Thyroid gland (tissue), 4 donors: ENCODE measurements at regions not wholly inside any gene's neighbourhood (a gene's known extent, or its start where the extent isn't known, plus 50 kb on each side); places are given as distances from the start of the nearest gene placed in this dataset.

ENCODE experiments used
- POLR2A ChIP-seq, 2 donors: fragments of 450-650 bp; IDR thresholded peaks; one replicate each; pipeline ENCODE4 v1.6.1; 2017; ENCODE audit warnings: antibody characterized with exemption in 2 of 2, mild to moderate bottlenecking in 2 of 2, moderate library complexity in 1 of 2
- TF ChIP-seq, protein P1 (sequence below), 6 experiments: fragments of 200-600 bp in 3 of 6; fragments of 450-650 bp in 3 of 6; sonication (generic) in 3 of 6; IDR thresholded peaks; one replicate each; pipeline ENCODE4 v1.5.1; 2016 to 2019; ENCODE audit warnings: antibody characterized with exemption in 6 of 6, mild to moderate bottlenecking in 2 of 6, inconsistent platforms in 1 of 6, moderate library complexity in 1 of 6

DNA sequence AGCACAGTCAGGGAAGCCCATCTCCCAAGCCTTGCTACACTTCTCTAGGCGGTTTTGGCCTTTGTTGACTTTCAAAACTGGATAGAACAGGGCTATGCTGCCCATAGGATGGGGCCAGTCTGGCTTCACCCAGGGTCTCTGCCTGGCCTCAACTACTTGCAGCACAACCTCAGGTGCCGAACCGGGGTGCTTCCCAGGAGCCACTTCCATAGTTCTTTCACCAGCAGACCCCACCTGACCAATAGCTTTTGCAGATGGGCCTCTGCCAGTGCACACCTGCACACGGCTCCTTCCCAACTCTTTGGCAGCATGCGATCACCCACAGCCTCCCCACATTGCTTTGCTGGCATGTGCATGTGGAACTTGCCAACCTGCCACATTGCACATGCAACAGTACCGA, 331.6 kb downstream of the CPS1 start:
- TF ChIP-seq, protein P1, sequence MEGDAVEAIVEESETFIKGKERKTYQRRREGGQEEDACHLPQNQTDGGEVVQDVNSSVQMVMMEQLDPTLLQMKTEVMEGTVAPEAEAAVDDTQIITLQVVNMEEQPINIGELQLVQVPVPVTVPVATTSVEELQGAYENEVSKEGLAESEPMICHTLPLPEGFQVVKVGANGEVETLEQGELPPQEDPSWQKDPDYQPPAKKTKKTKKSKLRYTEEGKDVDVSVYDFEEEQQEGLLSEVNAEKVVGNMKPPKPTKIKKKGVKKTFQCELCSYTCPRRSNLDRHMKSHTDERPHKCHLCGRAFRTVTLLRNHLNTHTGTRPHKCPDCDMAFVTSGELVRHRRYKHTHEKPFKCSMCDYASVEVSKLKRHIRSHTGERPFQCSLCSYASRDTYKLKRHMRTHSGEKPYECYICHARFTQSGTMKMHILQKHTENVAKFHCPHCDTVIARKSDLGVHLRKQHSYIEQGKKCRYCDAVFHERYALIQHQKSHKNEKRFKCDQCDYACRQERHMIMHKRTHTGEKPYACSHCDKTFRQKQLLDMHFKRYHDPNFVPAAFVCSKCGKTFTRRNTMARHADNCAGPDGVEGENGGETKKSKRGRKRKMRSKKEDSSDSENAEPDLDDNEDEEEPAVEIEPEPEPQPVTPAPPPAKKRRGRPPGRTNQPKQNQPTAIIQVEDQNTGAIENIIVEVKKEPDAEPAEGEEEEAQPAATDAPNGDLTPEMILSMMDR (IDR thresholded peaks at IDR 0.05), result no peak
- TF ChIP-seq POLR2A (IDR thresholded peaks at IDR 0.05), result no peak
